GM18517 (cell line): ENCODE measurements at regions not wholly inside any gene's neighbourhood (a gene's known extent, or its start where the extent isn't known, plus 50 kb on each side); places are given as distances from the start of the nearest gene placed in this dataset.

Experiments used
- ATAC-seq: cut with Tn5 transposase; IDR thresholded peaks from one replicate; pipeline ENCODE4 v1.9.1; 2021; ENCODE audit warnings: mild to moderate bottlenecking, moderate library complexity; ENCODE audit not compliant: unreplicated experiment

- no peak for ATAC-seq
These were observed 125.0 kb upstream of the JUN start for GRCh38 chr1:58908561-58909560.

GRCh38 chr1:58909914-58910681, 126.3 kb upstream of the JUN start:
- no peak for ATAC-seq

GRCh38 chr1:58911841-58912499, 128.1 kb upstream of the JUN start:
- no peak for ATAC-seq

- ATAC-seq, result no peak
These were observed 131.1 kb upstream of the JUN start for GRCh38 chr1:58914925-58915324.

- no peak for ATAC-seq
These were observed 133.6 kb upstream of the JUN start for GRCh38 chr1:58917436-58917835.

GRCh38 chr1:58919226-58919958, 135.5 kb upstream of the JUN start:
- ATAC-seq, result no peak

- ATAC-seq, result no peak
These were observed 136.1 kb upstream of the JUN start for GRCh38 chr1:58919959-58920321.

GRCh38 chr1:58921342-58921741, 137.5 kb upstream of the JUN start:
- no peak for ATAC-seq

GRCh38 chr1:58921751-58922150, 137.9 kb upstream of the JUN start:
- no peak for ATAC-seq

- peak; percentile 91 for ATAC-seq
These were observed 138.6 kb upstream of the JUN start for GRCh38 chr1:58922302-58923089.

- ATAC-seq, result no peak
These were observed 139.2 kb upstream of the JUN start for GRCh38 chr1:58923090-58923470.

- no peak for ATAC-seq
These were observed 140.2 kb upstream of the JUN start for GRCh38 chr1:58924016-58924565.

GRCh38 chr1:58924821-58925220, 141.0 kb upstream of the JUN start:
- ATAC-seq, result no peak

- ATAC-seq, result no peak
These were observed 141.4 kb upstream of the JUN start for GRCh38 chr1:58925247-58925646.

GRCh38 chr1:58926152-58926551, 142.3 kb upstream of the JUN start:
- ATAC-seq, result no peak

- ATAC-seq, result no peak
These were observed 143.3 kb upstream of the JUN start for GRCh38 chr1:58927041-58927721.

GRCh38 chr1:58927722-58928085, 143.9 kb upstream of the JUN start:
- no peak for ATAC-seq

GRCh38 chr1:58928514-58928913, 144.7 kb upstream of the JUN start:
- ATAC-seq, result no peak

- ATAC-seq, result no peak
These were observed 146.0 kb upstream of the JUN start for GRCh38 chr1:58929671-58930325.
